ENCODE measurements at regions not wholly inside any gene's neighbourhood (a gene's known extent, or its start where the extent isn't known, plus 50 kb on each side); places are given as distances from the start of the nearest gene placed in this dataset.
"Not testable (repeated sequence)": the region's sequence is repeated elsewhere in the genome, so short reads cannot be mapped to it uniquely, and the experiment has no call there.

DNA sequence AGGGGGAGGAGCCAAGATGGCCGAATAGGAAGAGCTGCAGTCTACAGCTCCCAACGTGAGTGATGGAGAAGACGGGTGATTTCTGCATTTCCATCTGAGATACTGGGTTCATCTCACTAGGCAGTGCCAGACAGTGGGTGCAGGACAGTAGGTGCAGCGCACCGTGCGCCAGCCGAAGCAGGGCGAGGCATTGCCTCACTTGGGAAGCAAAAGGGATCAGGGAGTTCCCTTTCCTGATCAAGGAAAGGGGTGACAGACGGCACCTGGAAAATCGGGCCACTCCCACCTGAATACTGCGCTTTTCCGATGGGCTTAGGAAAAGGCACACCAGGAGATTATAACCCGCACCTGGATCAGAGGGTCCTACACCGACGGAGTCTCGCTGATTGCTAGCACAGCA lies 121.1 kb upstream of the SESTD1 start:
- H3K4me3 ChIP-seq (ENCODE audit: low read length); ATAC-seq; intact Hi-C loops (cut with DNase I); H3K27me3 ChIP-seq (ENCODE audit: control insufficient read depth, insufficient read depth); DNase-seq; H3K27ac ChIP-seq (ENCODE audit: low read length); H3K9me3 ChIP-seq (ENCODE audit: control insufficient read depth, low read length); H3K4me1 ChIP-seq (ENCODE audit: control insufficient read depth, insufficient read depth, low read length): not testable (repeated sequence)
- 95% methylated on average over 16 of the region's 16 CpGs for WGBS

GRCh38 chr2:179383975-179384374 lies 119.3 kb upstream of the SESTD1 start:
- Histone ChIP-seq H3K27me3 (ENCODE audit: control insufficient read depth, insufficient read depth) (no peaks in the 10 kb centered on the region), H3K9me3 (ENCODE audit: control insufficient read depth, low read length) (no peaks in the 10 kb centered on the region), H3K27ac (ENCODE audit: low read length) (no peak overlapping the region), H3K4me3 (ENCODE audit: low read length) (no peak overlapping the region), H3K4me1 (ENCODE audit: control insufficient read depth, insufficient read depth, low read length) (no peaks in the 10 kb centered on the region)
- intact Hi-C loops (cut with DNase I) = no loop called here
- DNase-seq (no peak), ATAC-seq (no peak)
- 77% methylated on average over 1 of the region's 1 CpG for WGBS

DNA sequence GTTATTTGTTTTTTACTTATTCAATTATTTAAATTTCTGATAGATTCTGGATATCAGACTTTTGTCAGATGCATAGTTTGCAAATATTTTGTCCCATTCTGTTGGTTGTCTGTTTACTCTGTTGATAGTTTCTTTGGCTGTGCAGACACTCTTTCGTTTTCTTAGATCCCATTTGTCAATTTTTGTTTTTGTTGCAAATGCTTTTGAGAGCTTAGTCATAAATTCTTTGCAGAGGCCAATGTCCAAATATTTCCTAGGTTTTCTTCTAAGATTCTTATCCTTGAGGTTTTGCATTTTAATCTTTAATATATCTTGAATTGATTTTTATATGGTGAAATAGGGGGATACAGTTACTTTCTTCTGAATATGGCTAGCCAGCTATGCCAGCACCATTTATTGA lies 112.7 kb upstream of the SESTD1 start:
- DNase-seq (no peak), ATAC-seq (no peak)
- Histone ChIP-seq H3K4me1 (ENCODE audit: control insufficient read depth, insufficient read depth, low read length) (no peaks in the 10 kb centered on the region), H3K27ac (ENCODE audit: low read length) (no peak overlapping the region), H3K27me3 (ENCODE audit: control insufficient read depth, insufficient read depth) (no peaks in the 10 kb centered on the region), H3K9me3 (ENCODE audit: control insufficient read depth, low read length) (no peaks in the 10 kb centered on the region), H3K4me3 (ENCODE audit: low read length) (no peak overlapping the region)
- 66% methylated on average over 1 of the region's 1 CpG for WGBS
- intact Hi-C loops (cut with DNase I) = no loop called here

- no peaks in the 10 kb centered on the region for H3K9me3 ChIP-seq (ENCODE audit: control insufficient read depth, low read length)
- no peak for DNase-seq
- H3K27me3 ChIP-seq (ENCODE audit: control insufficient read depth, insufficient read depth) = no peaks in the 10 kb centered on the region
- no peak overlapping the region for H3K4me3 ChIP-seq (ENCODE audit: low read length)
- no peak overlapping the region for H3K27ac ChIP-seq (ENCODE audit: low read length)
- no peak for ATAC-seq
- intact Hi-C loops (cut with DNase I) = no loop called here
- H3K4me1 ChIP-seq (ENCODE audit: control insufficient read depth, insufficient read depth, low read length) = no peaks in the 10 kb centered on the region
- 92% methylated on average over 1 of the region's 1 CpG for WGBS
These were observed 112.2 kb upstream of the SESTD1 start for GRCh38 chr2:179376881-179377280.

DNA sequence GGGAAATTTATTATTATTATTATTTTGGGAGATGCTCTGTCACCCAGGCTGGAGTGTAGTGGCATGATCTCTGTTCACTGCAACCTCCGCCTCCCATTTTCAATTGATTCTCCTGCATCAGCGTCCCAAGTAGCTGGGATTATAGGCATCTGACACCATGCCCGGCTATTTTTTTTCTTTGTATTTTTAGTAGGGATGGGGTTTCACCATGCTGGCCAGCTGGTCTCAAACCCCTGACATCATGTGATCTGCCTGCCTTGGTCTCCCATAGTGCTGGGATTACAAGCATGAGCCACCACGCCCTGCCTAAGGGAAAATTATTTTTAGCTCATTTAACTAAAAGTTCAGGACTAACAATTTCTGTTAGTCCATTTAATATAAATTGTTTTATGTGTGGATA lies 109.2 kb upstream of the SESTD1 start:
- Histone ChIP-seq H3K27ac (ENCODE audit: low read length) (no peak overlapping the region), H3K4me3 (ENCODE audit: low read length) (no peak overlapping the region), H3K9me3 (ENCODE audit: control insufficient read depth, low read length) (no peaks in the 10 kb centered on the region), H3K27me3 (ENCODE audit: control insufficient read depth, insufficient read depth) (no peaks in the 10 kb centered on the region), H3K4me1 (ENCODE audit: control insufficient read depth, insufficient read depth, low read length) (no peaks in the 10 kb centered on the region)
- WGBS = 90% methylated on average over 4 of the region's 4 CpGs
- DNase-seq (no peak), ATAC-seq (no peak)
- intact Hi-C loops (cut with DNase I) = no loop called here

DNA sequence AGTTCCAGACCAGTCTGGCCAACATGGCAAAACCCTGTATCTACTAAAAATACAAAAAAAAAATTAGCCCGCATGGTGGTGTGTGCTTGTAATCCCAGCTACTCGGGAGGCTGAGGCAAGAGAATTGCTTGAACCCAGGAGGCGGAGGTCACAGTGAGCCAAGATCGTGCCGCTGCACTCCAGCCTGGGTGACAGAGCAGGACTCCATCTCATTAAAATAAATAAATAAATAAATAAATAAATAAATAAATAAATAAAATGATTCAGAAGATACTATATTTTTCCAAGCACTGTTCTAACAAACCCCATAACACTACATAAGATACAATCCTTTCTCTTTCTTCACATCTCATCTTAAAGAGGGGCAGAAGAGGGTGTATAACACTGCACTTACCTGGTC lies 100.9 kb upstream of the SESTD1 start:
- ATAC-seq; intact Hi-C loops (cut with DNase I): not testable (repeated sequence)
- WGBS = 94% methylated on average over 5 of the region's 5 CpGs

GRCh38 chr2:179355881-179356280 lies 91.2 kb upstream of the SESTD1 start:
- no peak overlapping the region for H3K27ac ChIP-seq (ENCODE audit: low read length)
- no peaks in the 10 kb centered on the region for H3K4me1 ChIP-seq (ENCODE audit: control insufficient read depth, insufficient read depth, low read length)
- H3K4me3 ChIP-seq (ENCODE audit: low read length) = no peak overlapping the region
- WGBS = 63% methylated on average over 4 of the region's 4 CpGs
- ATAC-seq (no peak), DNase-seq (no peak)
- no peaks in the 10 kb centered on the region for H3K27me3 ChIP-seq (ENCODE audit: control insufficient read depth, insufficient read depth)
- intact Hi-C loops (cut with DNase I) = no loop called here
- no peaks in the 10 kb centered on the region for H3K9me3 ChIP-seq (ENCODE audit: control insufficient read depth, low read length)

More for the DNA sequence above, 100.9 kb upstream of the SESTD1 start:
- H3K4me3 ChIP-seq (ENCODE audit: low read length); H3K27me3 ChIP-seq (ENCODE audit: control insufficient read depth, insufficient read depth); DNase-seq; H3K9me3 ChIP-seq (ENCODE audit: control insufficient read depth, low read length); H3K4me1 ChIP-seq (ENCODE audit: control insufficient read depth, insufficient read depth, low read length); H3K27ac ChIP-seq (ENCODE audit: low read length): not testable (repeated sequence)

DNA sequence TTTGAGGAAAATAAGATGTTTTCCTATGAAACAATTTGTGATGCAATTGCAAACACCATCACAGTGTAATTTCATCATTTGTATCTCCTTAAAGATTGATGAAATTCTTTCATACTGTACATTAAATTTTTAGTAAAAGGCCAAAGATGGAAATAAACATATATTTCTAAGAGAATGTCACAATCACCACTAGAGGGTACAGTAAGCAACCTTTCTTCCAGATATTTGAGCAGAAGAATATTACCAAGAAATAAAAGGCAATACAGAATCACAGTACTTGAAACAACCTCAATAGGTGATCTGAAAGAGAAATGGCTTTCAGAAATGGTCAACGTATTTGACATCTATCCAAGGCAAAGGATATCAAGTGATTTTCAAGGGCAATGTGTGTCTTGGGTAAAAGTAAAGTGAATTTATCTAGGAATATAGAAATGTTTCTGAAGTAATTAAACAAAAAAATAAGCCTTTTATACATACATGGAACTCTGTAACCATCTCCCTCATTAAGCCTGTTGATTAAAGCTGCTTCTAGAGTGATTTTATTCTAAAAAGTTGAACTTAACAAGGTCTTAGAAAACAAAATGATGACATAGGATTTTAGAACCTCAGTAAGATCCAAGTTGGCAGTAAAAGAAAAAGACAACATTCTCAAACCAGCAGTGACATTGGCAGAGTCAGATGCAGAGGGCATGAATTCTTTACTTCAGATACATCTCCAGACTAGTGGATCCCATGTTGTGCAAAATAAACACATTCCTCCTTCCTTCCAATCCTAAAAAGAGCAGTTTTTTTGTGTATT lies 90.3 kb upstream of the SESTD1 start:
- intact Hi-C loops (cut with DNase I) = no loop called here
- WGBS = 79% methylated on average over 1 of the region's 1 CpG
- no peak for ATAC-seq
- Histone ChIP-seq H3K27ac (ENCODE audit: low read length) (no peak overlapping the region), H3K27me3 (ENCODE audit: control insufficient read depth, insufficient read depth) (no peaks in the 10 kb centered on the region), H3K4me3 (ENCODE audit: low read length) (no peak overlapping the region), H3K9me3 (ENCODE audit: control insufficient read depth, low read length) (no peaks in the 10 kb centered on the region), H3K4me1 (ENCODE audit: control insufficient read depth, insufficient read depth, low read length) (no peaks in the 10 kb centered on the region)
- DNase-seq = no peak

GRCh38 chr2:179354296-179354695 lies 89.7 kb upstream of the SESTD1 start:
- DNase-seq = no peak
- 93% methylated on average over 4 of the region's 4 CpGs for WGBS
- no peaks in the 10 kb centered on the region for H3K4me1 ChIP-seq (ENCODE audit: control insufficient read depth, insufficient read depth, low read length)
- no peaks in the 10 kb centered on the region for H3K27me3 ChIP-seq (ENCODE audit: control insufficient read depth, insufficient read depth)
- no peaks in the 10 kb centered on the region for H3K9me3 ChIP-seq (ENCODE audit: control insufficient read depth, low read length)
- intact Hi-C loops (cut with DNase I) = no loop called here
- no peak overlapping the region for H3K27ac ChIP-seq (ENCODE audit: low read length)
- H3K4me3 ChIP-seq (ENCODE audit: low read length) = no peak overlapping the region
- no peak for ATAC-seq

GRCh38 chr2:179352181-179352580 lies 87.5 kb upstream of the SESTD1 start:
- 81% methylated on average over 2 of the region's 2 CpGs for WGBS
- intact Hi-C loops (cut with DNase I) = no loop called here
- H3K27me3 ChIP-seq (ENCODE audit: control insufficient read depth, insufficient read depth) = no peaks in the 10 kb centered on the region
- no peak overlapping the region for H3K27ac ChIP-seq (ENCODE audit: low read length)
- no peak overlapping the region for H3K4me3 ChIP-seq (ENCODE audit: low read length)
- DNase-seq (no peak), ATAC-seq (no peak)
- no peaks in the 10 kb centered on the region for H3K9me3 ChIP-seq (ENCODE audit: control insufficient read depth, low read length)
- no peaks in the 10 kb centered on the region for H3K4me1 ChIP-seq (ENCODE audit: control insufficient read depth, insufficient read depth, low read length)

DNA sequence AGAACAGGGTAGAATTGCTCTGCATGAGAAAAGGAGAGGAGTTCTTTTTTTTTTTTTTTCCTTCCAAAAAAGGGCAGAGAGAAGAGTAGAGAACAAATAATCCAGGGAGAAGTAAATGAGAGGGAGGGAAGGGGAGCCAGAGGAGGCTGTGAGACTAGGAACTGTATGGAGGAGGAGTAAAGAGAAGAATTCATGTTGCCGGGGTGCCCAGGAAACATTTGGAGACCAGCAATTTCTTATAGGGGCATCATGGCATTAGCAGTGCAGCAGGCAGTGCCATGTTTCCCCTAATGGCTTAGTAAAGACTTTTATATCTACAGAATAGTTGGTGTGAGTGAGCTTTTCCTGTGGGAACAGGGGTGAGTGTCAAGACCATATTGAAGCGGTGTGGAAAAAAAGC lies 86.4 kb upstream of the SESTD1 start:
- Histone ChIP-seq H3K27me3 (ENCODE audit: control insufficient read depth, insufficient read depth) (no peaks in the 10 kb centered on the region), H3K27ac (ENCODE audit: low read length) (no peak overlapping the region), H3K4me1 (ENCODE audit: control insufficient read depth, insufficient read depth, low read length) (no peaks in the 10 kb centered on the region), H3K9me3 (ENCODE audit: control insufficient read depth, low read length) (no peaks in the 10 kb centered on the region), H3K4me3 (ENCODE audit: low read length) (no peak overlapping the region)
- intact Hi-C loops (cut with DNase I) = no loop called here
- no peak for DNase-seq
- 91% methylated on average over 2 of the region's 2 CpGs for WGBS
- ATAC-seq = no peak

All from right cardiac atrium (tissue), 5 donors.